ENCODE measurements at regions not wholly inside any gene's neighbourhood (a gene's known extent, or its start where the extent isn't known, plus 50 kb on each side); places are given as distances from the start of the nearest gene placed in this dataset.

- no peak for DNase-seq (ENCODE audit: extremely low read depth, low read depth)
- TF ChIP-seq, protein P1, sequence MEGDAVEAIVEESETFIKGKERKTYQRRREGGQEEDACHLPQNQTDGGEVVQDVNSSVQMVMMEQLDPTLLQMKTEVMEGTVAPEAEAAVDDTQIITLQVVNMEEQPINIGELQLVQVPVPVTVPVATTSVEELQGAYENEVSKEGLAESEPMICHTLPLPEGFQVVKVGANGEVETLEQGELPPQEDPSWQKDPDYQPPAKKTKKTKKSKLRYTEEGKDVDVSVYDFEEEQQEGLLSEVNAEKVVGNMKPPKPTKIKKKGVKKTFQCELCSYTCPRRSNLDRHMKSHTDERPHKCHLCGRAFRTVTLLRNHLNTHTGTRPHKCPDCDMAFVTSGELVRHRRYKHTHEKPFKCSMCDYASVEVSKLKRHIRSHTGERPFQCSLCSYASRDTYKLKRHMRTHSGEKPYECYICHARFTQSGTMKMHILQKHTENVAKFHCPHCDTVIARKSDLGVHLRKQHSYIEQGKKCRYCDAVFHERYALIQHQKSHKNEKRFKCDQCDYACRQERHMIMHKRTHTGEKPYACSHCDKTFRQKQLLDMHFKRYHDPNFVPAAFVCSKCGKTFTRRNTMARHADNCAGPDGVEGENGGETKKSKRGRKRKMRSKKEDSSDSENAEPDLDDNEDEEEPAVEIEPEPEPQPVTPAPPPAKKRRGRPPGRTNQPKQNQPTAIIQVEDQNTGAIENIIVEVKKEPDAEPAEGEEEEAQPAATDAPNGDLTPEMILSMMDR (IDR thresholded peaks at IDR 0.05; ENCODE audit: low read depth, low read length, missing control alignments), result no peak
- no peak overlapping the region for H3K4me3 ChIP-seq (replicated peaks; ENCODE audit: low read depth, low read length)
These were observed 128.3 kb downstream of the NSG2 start for GRCh38 chr5:174173766-174174165.

- TF ChIP-seq, protein P1 (IDR thresholded peaks at IDR 0.05; ENCODE audit: low read depth, low read length, missing control alignments), result no peak
- no peak overlapping the region for H3K4me3 ChIP-seq (replicated peaks; ENCODE audit: low read depth, low read length)
- no peak for DNase-seq (ENCODE audit: extremely low read depth, low read depth)
These were observed 130.3 kb downstream of the NSG2 start for GRCh38 chr5:174175716-174176268.

DNA sequence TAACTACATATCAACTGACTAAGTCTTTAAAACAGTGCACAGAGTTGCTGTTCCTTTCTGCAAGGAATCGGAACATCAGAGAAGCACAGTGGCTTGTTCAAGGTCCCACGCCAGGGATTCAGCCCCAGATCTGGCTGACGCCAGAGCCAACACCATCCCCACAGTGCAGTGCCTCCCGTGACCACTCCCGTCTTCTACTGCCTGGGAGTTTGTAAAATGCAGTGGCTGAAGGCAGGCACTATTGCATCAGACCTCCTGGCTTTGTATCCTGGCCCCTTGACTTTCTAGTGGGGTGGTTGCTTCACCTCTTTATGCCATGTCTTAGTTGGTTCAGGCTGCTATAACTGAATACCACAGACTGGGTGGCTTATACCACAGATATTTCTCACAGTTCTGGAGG, 131.0 kb downstream of the NSG2 start:
- no peak for DNase-seq (ENCODE audit: extremely low read depth, low read depth)
- TF ChIP-seq, protein P1 (IDR thresholded peaks at IDR 0.05; ENCODE audit: low read depth, low read length, missing control alignments), result no peak
- no peak overlapping the region for H3K4me3 ChIP-seq (replicated peaks; ENCODE audit: low read depth, low read length)

DNA sequence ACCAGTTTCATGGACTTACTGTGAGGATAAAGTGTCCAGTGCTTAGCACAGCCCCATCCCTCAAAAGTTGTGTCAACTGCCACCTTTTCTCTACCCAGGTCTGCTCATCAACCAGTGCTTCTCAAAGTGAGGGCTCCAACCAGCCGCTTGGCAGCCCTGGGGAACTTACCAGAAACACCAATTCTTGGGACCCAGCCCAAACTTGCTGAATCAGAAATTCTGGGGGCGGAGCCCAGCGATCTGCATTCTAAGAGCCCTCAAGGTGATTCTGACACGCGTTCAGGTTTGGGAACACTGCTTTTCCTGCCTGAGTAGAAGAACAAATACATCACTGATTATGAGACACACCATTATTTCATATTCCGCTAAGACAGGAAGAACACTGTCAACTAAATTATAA, 132.0 kb downstream of the NSG2 start:
- TF ChIP-seq, protein P1 (IDR thresholded peaks at IDR 0.05; ENCODE audit: low read depth, low read length, missing control alignments), result no peak
- H3K4me3 ChIP-seq (replicated peaks; ENCODE audit: low read depth, low read length), result no peak overlapping the region
- DNase-seq (ENCODE audit: extremely low read depth, low read depth), result no peak

- TF ChIP-seq, protein P1 (IDR thresholded peaks at IDR 0.05; ENCODE audit: low read depth, low read length, missing control alignments), result no peak
- H3K4me3 ChIP-seq (replicated peaks; ENCODE audit: low read depth, low read length), result no peak overlapping the region
- DNase-seq (ENCODE audit: extremely low read depth, low read depth), result no peak
These were observed 132.6 kb downstream of the NSG2 start for GRCh38 chr5:174177976-174178605.

DNA sequence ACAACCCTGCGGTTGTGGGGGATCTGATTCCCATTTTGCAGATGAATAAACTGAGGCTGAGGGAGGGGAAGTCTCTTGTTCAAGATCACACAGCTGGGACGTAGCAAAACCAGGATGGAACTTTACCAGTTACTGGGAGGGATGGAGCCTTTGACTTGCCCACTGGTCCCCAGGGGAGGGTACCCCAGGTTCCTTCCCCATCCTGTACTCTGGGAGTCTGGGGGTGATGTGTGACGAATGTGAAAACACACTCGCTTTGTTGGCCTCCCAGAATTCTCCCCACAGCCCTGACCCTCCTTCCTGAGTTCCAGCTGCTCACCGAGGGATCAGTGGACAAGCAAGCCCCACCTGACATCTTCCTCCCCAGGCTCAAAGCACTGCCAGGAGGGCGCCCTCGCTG, 135.1 kb downstream of the NSG2 start:
- no peak for DNase-seq (ENCODE audit: extremely low read depth, low read depth)
- no peak overlapping the region for H3K4me3 ChIP-seq (replicated peaks; ENCODE audit: low read depth, low read length)
- TF ChIP-seq, protein P1 (IDR thresholded peaks at IDR 0.05; ENCODE audit: low read depth, low read length, missing control alignments), result no peak

DNA sequence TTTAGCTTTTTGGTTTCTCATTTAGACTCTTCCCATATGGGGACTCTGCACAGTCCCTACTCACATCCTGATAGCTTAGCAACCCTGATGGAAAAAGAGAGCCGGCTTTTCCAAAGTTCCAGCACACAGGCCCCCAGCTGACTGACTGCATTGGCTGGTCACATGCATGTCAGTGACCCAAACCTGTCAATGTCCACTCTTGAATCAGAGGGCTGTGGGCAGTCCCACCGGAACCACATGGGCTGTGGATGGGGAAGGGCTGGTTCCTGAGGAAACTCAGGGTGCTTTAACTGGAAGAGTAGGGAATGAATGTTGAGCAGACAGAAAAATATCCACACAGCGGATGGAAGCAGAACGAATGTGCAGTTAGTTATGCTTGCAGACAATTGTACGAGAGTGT, 136.6 kb downstream of the NSG2 start:
- no peak for DNase-seq (ENCODE audit: extremely low read depth, low read depth)
- TF ChIP-seq, protein P1 (IDR thresholded peaks at IDR 0.05; ENCODE audit: low read depth, low read length, missing control alignments), result no peak
- H3K4me3 ChIP-seq (replicated peaks; ENCODE audit: low read depth, low read length), result no peak overlapping the region

All from HFF-Myc (cell line).